ENCODE measurements at regions not wholly inside any gene's neighbourhood (a gene's known extent, or its start where the extent isn't known, plus 50 kb on each side); places are given as distances from the start of the nearest gene placed in this dataset.

DNA sequence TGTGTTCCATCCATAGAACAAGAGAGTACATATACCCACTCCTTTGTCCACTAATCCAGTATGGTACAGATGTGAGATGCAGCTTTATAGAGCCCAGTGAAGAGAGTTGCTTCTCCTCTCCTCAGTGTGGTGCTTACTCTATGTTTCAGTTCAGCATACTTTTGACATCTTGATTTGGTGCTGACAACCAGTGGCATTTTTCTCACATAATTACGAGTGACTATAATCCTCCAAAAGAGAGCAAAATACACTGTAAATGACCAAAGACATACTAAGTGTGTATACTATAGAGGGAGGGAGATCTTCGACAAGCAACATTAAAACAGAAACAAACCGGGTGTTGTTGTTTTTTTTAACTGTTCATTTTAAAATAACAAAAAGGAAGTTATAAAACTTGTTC lies 191.5 kb downstream of the KLHL28 start:
- POLR2A ChIA-PET = no interaction called here
- CTCF ChIA-PET = no interaction called here
- H3K4me1 ChIP-seq = no peaks in the 10 kb centered on the region
- no peak overlapping the region for H3K4me3 ChIP-seq (ENCODE audit: low read depth, low read length)
- TF ChIP-seq, protein P1, sequence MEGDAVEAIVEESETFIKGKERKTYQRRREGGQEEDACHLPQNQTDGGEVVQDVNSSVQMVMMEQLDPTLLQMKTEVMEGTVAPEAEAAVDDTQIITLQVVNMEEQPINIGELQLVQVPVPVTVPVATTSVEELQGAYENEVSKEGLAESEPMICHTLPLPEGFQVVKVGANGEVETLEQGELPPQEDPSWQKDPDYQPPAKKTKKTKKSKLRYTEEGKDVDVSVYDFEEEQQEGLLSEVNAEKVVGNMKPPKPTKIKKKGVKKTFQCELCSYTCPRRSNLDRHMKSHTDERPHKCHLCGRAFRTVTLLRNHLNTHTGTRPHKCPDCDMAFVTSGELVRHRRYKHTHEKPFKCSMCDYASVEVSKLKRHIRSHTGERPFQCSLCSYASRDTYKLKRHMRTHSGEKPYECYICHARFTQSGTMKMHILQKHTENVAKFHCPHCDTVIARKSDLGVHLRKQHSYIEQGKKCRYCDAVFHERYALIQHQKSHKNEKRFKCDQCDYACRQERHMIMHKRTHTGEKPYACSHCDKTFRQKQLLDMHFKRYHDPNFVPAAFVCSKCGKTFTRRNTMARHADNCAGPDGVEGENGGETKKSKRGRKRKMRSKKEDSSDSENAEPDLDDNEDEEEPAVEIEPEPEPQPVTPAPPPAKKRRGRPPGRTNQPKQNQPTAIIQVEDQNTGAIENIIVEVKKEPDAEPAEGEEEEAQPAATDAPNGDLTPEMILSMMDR (IDR thresholded peaks at IDR 0.05; ENCODE audit: insufficient read depth in 1 of 2, low read depth in 1 of 2, low read length in 1 of 2, severe bottlenecking in 1 of 2, unreplicated experiment in 1 of 2) = no peak
- intact Hi-C loops (cut with micrococcal nuclease; ENCODE audit: unreplicated experiment) = no loop called here
- Mint-ChIP-seq H3K27me3 (ENCODE audit: insufficient read depth, unreplicated experiment) (no peaks in the 10 kb centered on the region), H3K4me1 (ENCODE audit: low read depth, unreplicated experiment) (peaks cover 6% of the 10 kb centered on the region), H3K9me3 (ENCODE audit: unreplicated experiment) (no peaks in the 10 kb centered on the region), H3K36me3 (ENCODE audit: insufficient read depth, unreplicated experiment) (no peaks in the 10 kb centered on the region), H3K4me3 (ENCODE audit: unreplicated experiment) (no peak overlapping the region), H3K27ac (ENCODE audit: unreplicated experiment) (no peak overlapping the region)
- no peaks in the 10 kb centered on the region for H3K9me3 ChIP-seq
- no TSS peak for BruUV-seq (replicated peaks)
- H3K36me3 ChIP-seq (ENCODE audit: control insufficient read depth, insufficient read depth, low read length) = no peaks in the 10 kb centered on the region
- no peaks in the 10 kb centered on the region for H3K27me3 ChIP-seq (replicated peaks; ENCODE audit: control insufficient read depth, insufficient read depth, low read length)
- DNase-seq = no peak

DNA sequence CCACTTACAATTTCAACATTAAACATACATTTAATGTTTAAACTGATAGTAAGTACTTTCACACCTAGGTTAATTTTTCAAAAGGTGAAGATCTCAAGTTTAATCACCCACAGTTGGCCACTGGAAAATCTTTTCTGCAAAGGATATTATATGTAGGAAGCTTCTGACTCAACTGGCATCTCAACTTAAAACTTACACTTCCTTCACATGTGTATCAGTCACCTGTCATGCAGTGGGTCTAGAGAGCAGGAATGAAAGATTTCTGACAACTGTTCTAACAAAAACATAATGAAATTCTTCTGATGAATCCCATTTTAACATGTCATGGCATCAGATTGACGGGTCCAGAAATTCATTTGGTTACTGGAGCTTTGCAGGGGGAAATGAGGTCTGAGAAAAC lies 192.8 kb downstream of the KLHL28 start:
- Mint-ChIP-seq H3K27ac (ENCODE audit: unreplicated experiment) (no peak overlapping the region), H3K9me3 (ENCODE audit: unreplicated experiment) (no peaks in the 10 kb centered on the region), H3K4me3 (ENCODE audit: unreplicated experiment) (no peak overlapping the region), H3K36me3 (ENCODE audit: insufficient read depth, unreplicated experiment) (no peaks in the 10 kb centered on the region), H3K27me3 (ENCODE audit: insufficient read depth, unreplicated experiment) (no peaks in the 10 kb centered on the region), H3K4me1 (ENCODE audit: low read depth, unreplicated experiment) (peaks cover 6% of the 10 kb centered on the region)
- Histone ChIP-seq H3K27me3 (replicated peaks; ENCODE audit: control insufficient read depth, insufficient read depth, low read length) (no peaks in the 10 kb centered on the region), H3K4me1 (no peaks in the 10 kb centered on the region), H3K9me3 (no peaks in the 10 kb centered on the region), H3K4me3 (ENCODE audit: low read depth, low read length) (no peak overlapping the region), H3K36me3 (ENCODE audit: control insufficient read depth, insufficient read depth, low read length) (no peaks in the 10 kb centered on the region)
- CTCF ChIA-PET = no interaction called here
- TF ChIP-seq, protein P1 (IDR thresholded peaks at IDR 0.05; ENCODE audit: insufficient read depth in 1 of 2, low read depth in 1 of 2, low read length in 1 of 2, severe bottlenecking in 1 of 2, unreplicated experiment in 1 of 2) = no peak
- no TSS peak for BruUV-seq (replicated peaks)
- POLR2A ChIA-PET = no interaction called here
- intact Hi-C loops (cut with micrococcal nuclease; ENCODE audit: unreplicated experiment) = no loop called here
- no peak for DNase-seq

DNA sequence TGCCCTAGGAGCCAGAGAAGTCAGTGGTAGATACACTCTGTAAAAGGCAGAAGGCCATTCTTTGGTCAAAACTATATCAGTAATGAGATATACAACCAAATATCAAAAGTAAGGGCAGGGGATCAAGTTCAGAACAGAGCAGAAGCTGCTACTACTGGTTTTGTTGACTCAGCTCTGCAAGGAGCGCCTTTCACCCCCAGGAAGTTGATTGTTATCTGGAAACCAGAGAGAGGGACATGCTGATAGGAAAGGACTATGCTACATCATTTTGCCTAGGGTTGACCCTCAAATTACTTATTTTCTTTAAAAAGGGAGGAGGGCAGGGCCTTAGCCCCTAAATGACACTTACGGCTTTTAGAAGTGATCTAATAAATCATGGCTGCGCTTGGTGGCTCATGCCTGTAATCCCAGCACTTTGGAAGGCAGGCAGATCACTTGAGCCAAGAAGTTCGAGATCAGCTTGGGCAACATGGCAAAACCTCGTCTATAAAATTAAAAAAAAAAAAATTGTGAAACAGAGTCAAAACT lies 194.0 kb downstream of the KLHL28 start:
- Mint-ChIP-seq H3K4me3 (ENCODE audit: unreplicated experiment) (no peak overlapping the region), H3K36me3 (ENCODE audit: insufficient read depth, unreplicated experiment) (no peaks in the 10 kb centered on the region), H3K27me3 (ENCODE audit: insufficient read depth, unreplicated experiment) (no peaks in the 10 kb centered on the region), H3K4me1 (ENCODE audit: low read depth, unreplicated experiment) (peaks cover 6% of the 10 kb centered on the region), H3K27ac (ENCODE audit: unreplicated experiment) (no peak overlapping the region), H3K9me3 (ENCODE audit: unreplicated experiment) (no peaks in the 10 kb centered on the region)
- H3K4me1 ChIP-seq = no peaks in the 10 kb centered on the region
- intact Hi-C loops (cut with micrococcal nuclease; ENCODE audit: unreplicated experiment) = no loop called here
- no peaks in the 10 kb centered on the region for H3K36me3 ChIP-seq (ENCODE audit: control insufficient read depth, insufficient read depth, low read length)
- no peak for DNase-seq
- no peaks in the 10 kb centered on the region for H3K27me3 ChIP-seq (replicated peaks; ENCODE audit: control insufficient read depth, insufficient read depth, low read length)
- TF ChIP-seq, protein P1 (IDR thresholded peaks at IDR 0.05; ENCODE audit: insufficient read depth in 1 of 2, low read depth in 1 of 2, low read length in 1 of 2, severe bottlenecking in 1 of 2, unreplicated experiment in 1 of 2) = no peak
- H3K4me3 ChIP-seq (ENCODE audit: low read depth, low read length) = no peak overlapping the region
- CTCF ChIA-PET = no interaction called here
- no peaks in the 10 kb centered on the region for H3K9me3 ChIP-seq
- POLR2A ChIA-PET = no interaction called here
- no TSS peak for BruUV-seq (replicated peaks)
